ENCODE measurements at regions not wholly inside any gene's neighbourhood (a gene's known extent, or its start where the extent isn't known, plus 50 kb on each side); places are given as distances from the start of the nearest gene placed in this dataset.
A peak's percentile ranks its signal among the peaks of the same experiment; 100 is the strongest.

- no peak overlapping the region for H3K4me3 ChIP-seq
- H3K4me1 ChIP-seq: peaks cover 19 to 40% (median 25%) of the 10 kb centered on the region in 4 donors
- H3K27ac ChIP-seq: peak overlapping the region in 3 of 5 donors; percentile 14 to 74 (median 69)
- H3K9me3 ChIP-seq: no peaks in the 10 kb centered on the region
- no peak for TF ChIP-seq EP300 (IDR thresholded peaks at IDR 0.05)
- no peak for TF ChIP-seq CTCF (IDR thresholded peaks at IDR 0.05)
- no peak for TF ChIP-seq POLR2AphosphoS5 (IDR thresholded peaks at IDR 0.05)
- TF ChIP-seq POLR2A (IDR thresholded peaks at IDR 0.05): no peak
- H3K36me3 ChIP-seq: no peaks in the 10 kb centered on the region
- DNase-seq: peak in 1 of 2 donors; percentile 61
- 74 to 85% (median 77%) methylated on average over 15 to 27 of the region's 27 CpGs for WGBS, 5 donors
- intact Hi-C loops (cut with DNase I; ENCODE audit: low total_unique reads): no loop called here
- no peaks in the 10 kb centered on the region for H3K27me3 ChIP-seq
These were observed 108.9 kb upstream of the CIBAR2 start for GRCh38 chr16:85220964-85221731.

- peak overlapping the region in 2 of 5 donors; percentile 11 to 14 for H3K27ac ChIP-seq
- WGBS, 5 donors: 55 to 75% (median 57%) methylated on average over 7 to 12 of the region's 12 CpGs
- intact Hi-C loops (cut with DNase I; ENCODE audit: low total_unique reads): no loop called here
- H3K4me3 ChIP-seq: no peak overlapping the region
- no peak for DNase-seq
- H3K36me3 ChIP-seq: no peaks in the 10 kb centered on the region
- H3K9me3 ChIP-seq: no peaks in the 10 kb centered on the region
- H3K27me3 ChIP-seq: no peaks in the 10 kb centered on the region
- no peak for TF ChIP-seq POLR2A (IDR thresholded peaks at IDR 0.05)
- H3K4me1 ChIP-seq: peaks cover 19 to 40% (median 25%) of the 10 kb centered on the region in 4 donors
These were observed 109.5 kb upstream of the CIBAR2 start for GRCh38 chr16:85221771-85222154.

- 75 to 87% (median 86%) methylated on average over 20 to 23 of the region's 23 CpGs for whole genome bisulfite sequencing, 5 donors
- Histone ChIP-seq H3K9me3 (no peaks in the 10 kb centered on the region), H3K4me1 (peaks cover 19 to 42% (median 26%) of the 10 kb centered on the region in 4 donors), H3K4me3 (no peak overlapping the region), H3K27me3 (no peaks in the 10 kb centered on the region), H3K27ac (no peak overlapping the region), H3K36me3 (no peaks in the 10 kb centered on the region)
- intact Hi-C loops (cut with DNase I; ENCODE audit: low total_unique reads): no loop called here
- no peak for TF ChIP-seq EP300 (IDR thresholded peaks at IDR 0.05)
- no peak for TF ChIP-seq POLR2A (IDR thresholded peaks at IDR 0.05)
- TF ChIP-seq POLR2AphosphoS5 (IDR thresholded peaks at IDR 0.05): no peak
- no peak for TF ChIP-seq CTCF (IDR thresholded peaks at IDR 0.05)
- DNase-seq: no peak
These were observed 110.0 kb upstream of the CIBAR2 start for GRCh38 chr16:85222155-85222863.

GRCh38 chr16:85225257-85225656 is 113.0 kb upstream of the CIBAR2 start:
- intact Hi-C loops (cut with DNase I; ENCODE audit: low total_unique reads): no loop called here
- WGBS, 5 donors: 69 to 93% (median 84%) methylated on average over 9 of the region's 9 CpGs
- H3K4me3 ChIP-seq: no peak overlapping the region
- no peak for TF ChIP-seq POLR2AphosphoS5 (IDR thresholded peaks at IDR 0.05)
- TF ChIP-seq POLR2A (IDR thresholded peaks at IDR 0.05): no peak
- TF ChIP-seq EP300 (IDR thresholded peaks at IDR 0.05): no peak
- no peak for TF ChIP-seq CTCF (IDR thresholded peaks at IDR 0.05)
- no peak for DNase-seq
- H3K9me3 ChIP-seq: no peaks in the 10 kb centered on the region
- no peaks in the 10 kb centered on the region for H3K36me3 ChIP-seq
- H3K27ac ChIP-seq: no peak overlapping the region
- H3K27me3 ChIP-seq: no peaks in the 10 kb centered on the region
- H3K4me1 ChIP-seq: peaks cover 9 to 50% (median 28%) of the 10 kb centered on the region in 4 donors
